Immature natural killer cell (primary cell): ENCODE measurements at regions not wholly inside any gene's neighbourhood (a gene's known extent, or its start where the extent isn't known, plus 50 kb on each side); places are given as distances from the start of the nearest gene placed in this dataset.

ENCODE experiments used
- DNase-seq, 3 donors: peaks; one replicate each; pipeline ENCODE4 v3.0.0; 2022; ENCODE audit warnings: mixed read lengths in 1 of 3
- H3K27ac Mint-ChIP-seq, 6 donors: one replicate each; pipeline ENCODE4 v1.8.0; 2020; ENCODE audit warnings: mixed read lengths in 6 of 6, mild to moderate bottlenecking in 5 of 6, inconsistent platforms in 4 of 6, moderate library complexity in 3 of 6
- H3K27me3 Mint-ChIP-seq, 3 donors: one replicate each; pipeline ENCODE4 v1.8.0; 2020 to 2021; ENCODE audit warnings: low read depth in 3 of 3, mild to moderate bottlenecking in 3 of 3, mixed read lengths in 3 of 3, moderate library complexity in 3 of 3, inconsistent platforms in 1 of 3
- H3K36me3 Mint-ChIP-seq, 3 donors: one replicate each; pipeline ENCODE4 v1.8.0; 2020; ENCODE audit warnings: mixed read lengths in 3 of 3, inconsistent platforms in 2 of 3, mild to moderate bottlenecking in 2 of 3
- H3K4me1 Mint-ChIP-seq, 2 donors: one replicate each; pipeline ENCODE4 v1.8.0; 2020; ENCODE audit warnings: inconsistent platforms in 2 of 2, mild to moderate bottlenecking in 2 of 2, mixed read lengths in 2 of 2, moderate library complexity in 1 of 2
- H3K4me3 Mint-ChIP-seq, 5 donors: one replicate each; pipeline ENCODE4 v1.8.0; 2020; ENCODE audit warnings: mild to moderate bottlenecking in 5 of 5, mixed read lengths in 5 of 5, inconsistent platforms in 3 of 5, moderate library complexity in 3 of 5
- H3K9me3 Mint-ChIP-seq, 6 donors: one replicate each; pipeline ENCODE4 v1.8.0; 2020; ENCODE audit warnings: mild to moderate bottlenecking in 6 of 6, mixed read lengths in 6 of 6, inconsistent platforms in 4 of 6, moderate library complexity in 3 of 6

- Mint-ChIP-seq H3K4me1 (no peaks in the 10 kb centered on the region), H3K4me3 (no peak overlapping the region), H3K36me3 (no peaks in the 10 kb centered on the region), H3K27me3 (peaks cover 0 to 3% (median under 1%) of the 10 kb centered on the region in 3 donors), H3K9me3 (peaks cover 0 to 8% (median under 1%) of the 10 kb centered on the region in 6 donors), H3K27ac (no peak overlapping the region)
- DNase-seq: no peak
These were observed 235.7 kb downstream of the DOK5 start for GRCh38 chr20:54711071-54711470.

- no peak for DNase-seq
- H3K4me3 Mint-ChIP-seq: no peak overlapping the region
- H3K27ac Mint-ChIP-seq: no peak overlapping the region
- H3K9me3 Mint-ChIP-seq: peaks cover 0 to 8% (median 0%) of the 10 kb centered on the region in 6 donors
- no peaks in the 10 kb centered on the region for H3K36me3 Mint-ChIP-seq
- no peaks in the 10 kb centered on the region for H3K4me1 Mint-ChIP-seq
- H3K27me3 Mint-ChIP-seq: peaks cover 0 to 3% (median 2%) of the 10 kb centered on the region in 3 donors
These were observed 234.9 kb downstream of the DOK5 start for GRCh38 chr20:54710341-54710740.

GRCh38 chr20:54708229-54708628 is 232.8 kb downstream of the DOK5 start:
- Mint-ChIP-seq H3K36me3 (no peaks in the 10 kb centered on the region), H3K4me3 (no peak overlapping the region), H3K27me3 (peaks cover 0 to 3% (median 2%) of the 10 kb centered on the region in 3 donors), H3K27ac (no peak overlapping the region), H3K9me3 (peaks cover 0 to 8% (median 0%) of the 10 kb centered on the region in 6 donors), H3K4me1 (no peaks in the 10 kb centered on the region)
- DNase-seq: no peak

- H3K27ac Mint-ChIP-seq: no peak overlapping the region
- H3K36me3 Mint-ChIP-seq: no peaks in the 10 kb centered on the region
- no peak for DNase-seq
- H3K4me3 Mint-ChIP-seq: no peak overlapping the region
- H3K4me1 Mint-ChIP-seq: no peaks in the 10 kb centered on the region
- peaks cover 0 to 8% (median 0%) of the 10 kb centered on the region in 6 donors for H3K9me3 Mint-ChIP-seq
- H3K27me3 Mint-ChIP-seq: peaks cover 0 to 3% (median 2%) of the 10 kb centered on the region in 3 donors
These were observed 232.4 kb downstream of the DOK5 start for GRCh38 chr20:54707801-54708200.

GRCh38 chr20:54706581-54706980 is 231.2 kb downstream of the DOK5 start:
- Mint-ChIP-seq H3K36me3 (no peaks in the 10 kb centered on the region), H3K9me3 (peaks cover 0 to 8% (median 0%) of the 10 kb centered on the region in 6 donors), H3K4me1 (no peaks in the 10 kb centered on the region), H3K4me3 (no peak overlapping the region), H3K27ac (no peak overlapping the region), H3K27me3 (peaks cover 0 to 3% (median 2%) of the 10 kb centered on the region in 3 donors)
- no peak for DNase-seq

GRCh38 chr20:54704032-54704635 is 228.7 kb downstream of the DOK5 start:
- no peak for DNase-seq
- Mint-ChIP-seq H3K4me1 (no peaks in the 10 kb centered on the region), H3K4me3 (no peak overlapping the region), H3K27me3 (peaks cover 0 to 3% (median 0%) of the 10 kb centered on the region in 3 donors), H3K36me3 (no peaks in the 10 kb centered on the region), H3K9me3 (peaks cover 0 to 8% (median 0%) of the 10 kb centered on the region in 6 donors), H3K27ac (no peak overlapping the region)
